HCT116 (cell line): ENCODE measurements at regions not wholly inside any gene's neighbourhood (a gene's known extent, or its start where the extent isn't known, plus 50 kb on each side); places are given as distances from the start of the nearest gene placed in this dataset.

ENCODE experiments used
- ATAC-seq: fragments of 200-7000 bp; cut with Tn5 transposase; 2 replicates; pipeline ENCODE4 v1.9.1; 2020; ENCODE audit warnings: mild to moderate bottlenecking, moderate library complexity
- BruUV-seq: library from RNA; stranded (reverse); fragments of 400-500 nt; replicated peaks from 2 replicates; lab custom pipeline; 2021; lab: Mats Ljungman, UMichigan
- CTCF ChIA-PET: fragments of 300-600 bp; sonication (Branson Sonifier 250); formaldehyde crosslinking; loops from one replicate; lab custom pipeline; 2021; ENCODE audit warnings: antibody characterized with exemption; lab: Charles Lee
- POLR2A ChIA-PET: fragments of 300-600, 350-600 bp; sonication (Branson Sonifier 250); formaldehyde crosslinking; loops from one replicate; lab custom pipeline; 2021; ENCODE audit warnings: antibody characterized with exemption; lab: Charles Lee
- RAD21 ChIA-PET, 2 experiments: fragments of 300-600 bp; sonication (Branson Sonifier 250); formaldehyde crosslinking; loops; one replicate each; lab custom pipeline; 2023; ENCODE audit warnings: low total read pairs in 2 of 2; ENCODE audit not compliant: uncharacterized antibody in 2 of 2, unreplicated experiment in 2 of 2, low non-redundant PET in 1 of 2; lab: Charles Lee
- DNase-seq: peaks from one replicate; pipeline ENCODE4 v3.0.0-alpha.2; 2010; ENCODE audit warnings: low read depth, low spot score
- H2AFZ ChIP-seq: fragments of 200-600 bp; shearing (Covaris generic), sonication (generic); 2 replicates; pipeline ENCODE4 v1.6.1; 2017; ENCODE audit warnings: low read depth, mixed run types, mixed read lengths, antibody characterized with exemption, low read length; ENCODE audit not compliant: poor library complexity, severe bottlenecking
- H3K27ac ChIP-seq: 2 replicates; pipeline ENCODE4 v1.5.1; 2012; ENCODE audit warnings: low read depth, low read length
- H3K27me3 ChIP-seq: fragments of 200-600 bp; sonication (generic); 2 replicates; pipeline ENCODE4 v1.6.1; 2016; ENCODE audit warnings: mixed run types, low read length, mixed read lengths; ENCODE audit not compliant: insufficient read depth
- H3K36me3 ChIP-seq, 2 experiments: fragments of 200-500 bp in 1 of 2; fragments of 200-600 bp in 1 of 2; sonication (Bioruptor generic) in 1 of 2; sonication (generic) in 1 of 2; 2 replicates each; pipeline versions ENCODE4 v1.5.1 to v1.6.1; 2014 to 2016; ENCODE audit warnings: low read length in 2 of 2, inconsistent platforms in 1 of 2, mixed read lengths in 1 of 2, mixed run types in 1 of 2; ENCODE audit not compliant: insufficient read depth in 2 of 2, control insufficient read depth in 1 of 2
- H3K4me1 ChIP-seq, 2 experiments: fragments of 200-600 bp in 1 of 2; sonication (generic) in 1 of 2; 2 replicates each; pipeline versions ENCODE4 v1.5.1 to v1.6.1; 2012 to 2017; ENCODE audit warnings: low read length in 2 of 2, inconsistent platforms in 1 of 2, mild to moderate bottlenecking in 1 of 2, mixed read lengths in 1 of 2, mixed run types in 1 of 2, moderate library complexity in 1 of 2; ENCODE audit not compliant: insufficient read depth in 2 of 2, control insufficient read depth in 1 of 2
- H3K4me2 ChIP-seq: fragments of 200-600 bp; sonication (generic); 2 replicates; pipeline ENCODE4 v1.6.1; 2017; ENCODE audit warnings: mixed run types, low read length, mixed read lengths
- H3K4me3 ChIP-seq, 2 experiments: fragments of 200-600 bp in 1 of 2; sonication (generic) in 1 of 2; replicated peaks in 1 of 2; 2 replicates each; pipeline ENCODE4 v1.5.1; 2011 to 2016; ENCODE audit warnings: low read length in 2 of 2, control low read depth in 1 of 2, low read depth in 1 of 2, mild to moderate bottlenecking in 1 of 2, mixed read lengths in 1 of 2, mixed run types in 1 of 2
- H3K79me2 ChIP-seq: fragments of 200-600 bp; sonication (generic); 2 replicates; pipeline ENCODE4 v1.6.1; 2017; ENCODE audit warnings: mild to moderate bottlenecking, mixed run types, low read length, moderate library complexity, mixed read lengths; ENCODE audit not compliant: insufficient read depth
- H3K9ac ChIP-seq: fragments of 200-600 bp; sonication (generic); 2 replicates; pipeline ENCODE4 v1.6.1; 2016; ENCODE audit warnings: low read length, mixed read lengths
- H3K9me2 ChIP-seq: fragments of 200-600 bp; sonication (generic), shearing (Covaris generic); 2 replicates; pipeline ENCODE4 v1.6.1; 2017; ENCODE audit warnings: mixed run types, mild to moderate bottlenecking, moderate library complexity; ENCODE audit not compliant: insufficient read depth
- H3K9me3 ChIP-seq, 2 experiments: fragments of 200-500 bp in 1 of 2; fragments of 200-600 bp in 1 of 2; sonication (Bioruptor generic) in 1 of 2; sonication (generic) in 1 of 2; 2 replicates each; pipeline ENCODE4 v1.6.1; 2014 to 2017; ENCODE audit warnings: low read length in 2 of 2, mixed read lengths in 2 of 2, inconsistent platforms in 1 of 2, low read depth in 1 of 2, mild to moderate bottlenecking in 1 of 2, mixed run types in 1 of 2, moderate library complexity in 1 of 2; ENCODE audit not compliant: control insufficient read depth in 1 of 2, insufficient read depth in 1 of 2
- H4K20me1 ChIP-seq: fragments of 200-600 bp; sonication (generic), shearing (Covaris generic); 2 replicates; pipeline ENCODE4 v1.6.1; 2017; ENCODE audit warnings: mixed run types, mild to moderate bottlenecking, moderate library complexity; ENCODE audit not compliant: insufficient read depth
- EGR1 ChIP-seq: IDR thresholded peaks from 2 replicates; pipeline ENCODE4 v1.6.1; 2012; ENCODE audit warnings: low read depth
- EZH2 ChIP-seq: fragments of 200-600 bp; sonication (generic); IDR thresholded peaks from 2 replicates; pipeline ENCODE4 v1.6.1; 2017; ENCODE audit warnings: antibody characterized with exemption, mixed run types
- FOSL1 ChIP-seq: IDR thresholded peaks from 2 replicates; pipeline ENCODE4 v1.6.1; 2012; ENCODE audit warnings: low read depth
- POLR2AphosphoS5 ChIP-seq: IDR thresholded peaks from 2 replicates; pipeline ENCODE4 v1.6.1; 2011; ENCODE audit warnings: mild to moderate bottlenecking, low read depth, low read length, moderate library complexity
- ZFX ChIP-seq: fragments of 450-650 bp; IDR thresholded peaks from 2 replicates; pipeline ENCODE4 v1.6.1; 2017
- ZNF274 ChIP-seq: fragments of 200-500 bp; sonication (Bioruptor generic); IDR thresholded peaks from 2 replicates; pipeline ENCODE4 v1.6.1; 2014; ENCODE audit warnings: mild to moderate bottlenecking, low read depth, low read length, inconsistent platforms
- intact Hi-C: fragments of 100-400 bp; cut with micrococcal nuclease; formaldehyde crosslinking; loops from 2 replicates; pipeline ENCODE4 v1.10.0; 2022
- TF ChIP-seq, protein P1 (sequence below), 3 experiments: fragments of 200-600 bp in 1 of 3; sonication (generic) in 1 of 3; IDR thresholded peaks in 2 of 3; conservative IDR thresholded peaks in 1 of 3; 2 replicates each; pipeline ENCODE4 v1.5.1; 2012 to 2017; ENCODE audit warnings: low read depth in 2 of 3, low read length in 2 of 3, antibody characterized with exemption in 1 of 3, borderline replicate concordance in 1 of 3, control low read depth in 1 of 3, mild to moderate bottlenecking in 1 of 3, mixed read lengths in 1 of 3, mixed run types in 1 of 3, moderate library complexity in 1 of 3; ENCODE audit not compliant: insufficient read depth in 1 of 3

DNA sequence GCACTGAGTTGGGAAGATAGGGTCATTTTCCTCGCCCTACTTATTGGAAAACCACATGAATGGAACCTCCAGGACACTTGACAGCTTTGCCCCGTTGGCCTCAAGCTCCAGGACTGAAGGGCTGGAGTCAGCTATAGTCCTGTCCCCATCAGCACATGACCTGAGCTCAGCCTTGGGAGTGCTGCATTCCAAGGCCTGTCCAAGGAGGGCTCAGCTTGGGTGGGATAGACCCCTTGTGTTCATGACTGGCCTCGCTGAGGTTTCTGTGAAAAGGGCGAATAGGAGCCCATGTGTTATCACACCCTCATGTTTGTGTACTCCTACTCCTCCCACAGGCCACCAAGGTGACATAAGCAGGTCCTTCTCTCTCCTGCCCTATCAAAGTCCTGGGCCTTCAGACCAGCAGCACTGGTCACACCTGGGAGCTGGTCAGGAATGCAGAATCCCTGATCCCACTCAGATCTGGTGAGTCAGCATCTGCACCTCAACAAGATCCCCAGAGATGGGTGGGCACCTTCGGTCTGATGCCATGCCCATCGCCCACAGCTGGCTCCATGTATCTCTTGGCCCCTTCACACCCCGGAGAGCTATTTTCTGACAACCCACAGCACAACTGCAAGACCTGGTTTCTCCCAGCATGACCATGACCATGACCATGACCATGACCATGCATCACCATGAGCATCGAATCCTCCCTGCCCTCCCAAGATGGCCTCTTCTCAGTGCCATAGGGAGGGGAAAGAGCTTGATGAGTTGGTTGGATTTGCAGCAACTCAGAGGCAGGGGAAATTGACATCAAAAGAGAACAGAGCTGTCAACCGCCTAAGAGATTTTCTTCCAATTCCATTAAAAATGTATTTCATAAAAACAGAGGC is 83.0 kb upstream of the RAB6C start:
- Histone ChIP-seq H3K9me3 (no peaks in the 10 kb centered on the region), H3K4me3 (no peak overlapping the region), H3K36me3 (no peaks in the 10 kb centered on the region), H3K4me2 (no peak overlapping the region), H3K27me3 (peaks cover 34% of the 10 kb centered on the region), H3K4me1 (no peaks in the 10 kb centered on the region), H3K9me2 (no peaks in the 10 kb centered on the region), H3K79me2 (no peaks in the 10 kb centered on the region), H2AFZ (no peak overlapping the region), H3K27ac (no peak overlapping the region), H3K9ac (no peak overlapping the region), H4K20me1 (no peaks in the 10 kb centered on the region)
- ChIA-PET CTCF (no interaction called here), POLR2A (no interaction called here), RAD21 (no interaction called here)
- no peak for DNase-seq
- no peak for TF ChIP-seq ZNF274
- TF ChIP-seq FOSL1, result no peak
- no peak for TF ChIP-seq POLR2AphosphoS5
- TF ChIP-seq EZH2, result no peak
- TF ChIP-seq ZFX, result no peak
- TF ChIP-seq, protein P1, sequence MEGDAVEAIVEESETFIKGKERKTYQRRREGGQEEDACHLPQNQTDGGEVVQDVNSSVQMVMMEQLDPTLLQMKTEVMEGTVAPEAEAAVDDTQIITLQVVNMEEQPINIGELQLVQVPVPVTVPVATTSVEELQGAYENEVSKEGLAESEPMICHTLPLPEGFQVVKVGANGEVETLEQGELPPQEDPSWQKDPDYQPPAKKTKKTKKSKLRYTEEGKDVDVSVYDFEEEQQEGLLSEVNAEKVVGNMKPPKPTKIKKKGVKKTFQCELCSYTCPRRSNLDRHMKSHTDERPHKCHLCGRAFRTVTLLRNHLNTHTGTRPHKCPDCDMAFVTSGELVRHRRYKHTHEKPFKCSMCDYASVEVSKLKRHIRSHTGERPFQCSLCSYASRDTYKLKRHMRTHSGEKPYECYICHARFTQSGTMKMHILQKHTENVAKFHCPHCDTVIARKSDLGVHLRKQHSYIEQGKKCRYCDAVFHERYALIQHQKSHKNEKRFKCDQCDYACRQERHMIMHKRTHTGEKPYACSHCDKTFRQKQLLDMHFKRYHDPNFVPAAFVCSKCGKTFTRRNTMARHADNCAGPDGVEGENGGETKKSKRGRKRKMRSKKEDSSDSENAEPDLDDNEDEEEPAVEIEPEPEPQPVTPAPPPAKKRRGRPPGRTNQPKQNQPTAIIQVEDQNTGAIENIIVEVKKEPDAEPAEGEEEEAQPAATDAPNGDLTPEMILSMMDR (IDR thresholded peaks at IDR 0.05 in 2 of 3, conservative IDR thresholded peaks at IDR 0.05 in 1 of 3; ENCODE audit: borderline replicate concordance in 1 of 3, insufficient read depth in 1 of 3, low read depth in 2 of 3, low read length in 2 of 3), result no peak
- TF ChIP-seq EGR1, result no peak
- ATAC-seq, result no peak
- no TSS peak for BruUV-seq
- intact Hi-C loops, result no loop called here
